Upper lobe of right lung (tissue), 1 donor: ENCODE measurements at regions not wholly inside any gene's neighbourhood (a gene's known extent, or its start where the extent isn't known, plus 50 kb on each side); places are given as distances from the start of the nearest gene placed in this dataset.

Experiments used
- ATAC-seq: fragments of 200-7000 bp; cut with Tn5 transposase; one replicate; pipeline ENCODE4 v1.9.1; 2020; ENCODE audit warnings: mild to moderate bottlenecking, moderate library complexity
- DNase-seq: peaks from one replicate; pipeline ENCODE4 v3.0.0-alpha.2; 2020
- H3K27ac ChIP-seq: fragments of 200-600 bp; one replicate; pipeline ENCODE4 v1.8.0; 2022
- H3K27me3 ChIP-seq: fragments of 200-600 bp; one replicate; pipeline ENCODE4 v1.8.0; 2022; ENCODE audit warnings: mild to moderate bottlenecking
- H3K36me3 ChIP-seq: fragments of 200-600 bp; one replicate; pipeline ENCODE4 v1.8.0; 2022
- H3K4me1 ChIP-seq: fragments of 200-600 bp; one replicate; pipeline ENCODE4 v1.8.0; 2022
- H3K4me3 ChIP-seq: fragments of 200-600 bp; one replicate; pipeline ENCODE4 v1.8.0; 2022; ENCODE audit warnings: mild to moderate bottlenecking
- H3K9me3 ChIP-seq: fragments of 200-600 bp; one replicate; pipeline ENCODE4 v1.8.0; 2022
- CTCF ChIP-seq: fragments of 200-600 bp; IDR thresholded peaks from one replicate; pipeline ENCODE4 v1.8.0; 2022; ENCODE audit warnings: antibody characterized with exemption
- intact Hi-C: fragments of 100-400 bp; cut with DNase I; formaldehyde crosslinking; loops from one replicate; pipeline ENCODE4 v1.11.0; 2022
- donor health status: DM: no; HTN: yes; CAD: no; lungs with severe emphysema.

- DNase-seq (no peak), ATAC-seq (no peak)
- H3K9me3 ChIP-seq, result no peaks in the 10 kb centered on the region
- no peaks in the 10 kb centered on the region for H3K27me3 ChIP-seq
- no peak for TF ChIP-seq CTCF
- no peak overlapping the region for H3K27ac ChIP-seq
- no peak overlapping the region for H3K4me3 ChIP-seq
- H3K36me3 ChIP-seq, result no peaks in the 10 kb centered on the region
- H3K4me1 ChIP-seq, result no peaks in the 10 kb centered on the region
- intact Hi-C loops, result no loop called here
Observed at GRCh38 chr3:28646435-28646834, 297.8 kb upstream of the AZI2 start.

- TF ChIP-seq CTCF, result no peak
- Histone ChIP-seq H3K4me3 (no peak overlapping the region), H3K4me1 (no peaks in the 10 kb centered on the region), H3K36me3 (no peaks in the 10 kb centered on the region), H3K27me3 (no peaks in the 10 kb centered on the region), H3K9me3 (no peaks in the 10 kb centered on the region), H3K27ac (no peak overlapping the region)
- DNase-seq, result no peak
- no peak for ATAC-seq
- intact Hi-C loops, result no loop called here
Observed at GRCh38 chr3:28649266-28649665, 300.6 kb upstream of the AZI2 start.

GRCh38 chr3:28651159-28651558 is 302.5 kb upstream of the AZI2 start:
- intact Hi-C loops, result no loop called here
- no peak overlapping the region for H3K27ac ChIP-seq
- H3K27me3 ChIP-seq, result no peaks in the 10 kb centered on the region
- no peak for DNase-seq
- no peaks in the 10 kb centered on the region for H3K4me1 ChIP-seq
- no peak overlapping the region for H3K4me3 ChIP-seq
- H3K9me3 ChIP-seq, result no peaks in the 10 kb centered on the region
- no peak for TF ChIP-seq CTCF
- no peaks in the 10 kb centered on the region for H3K36me3 ChIP-seq
- ATAC-seq, result no peak

- Histone ChIP-seq H3K4me3 (no peak overlapping the region), H3K4me1 (peaks cover 10% of the 10 kb centered on the region), H3K36me3 (no peaks in the 10 kb centered on the region), H3K27me3 (no peaks in the 10 kb centered on the region), H3K9me3 (no peaks in the 10 kb centered on the region), H3K27ac (no peak overlapping the region)
- no peak for TF ChIP-seq CTCF
- intact Hi-C loops, result no loop called here
- DNase-seq (no peak), ATAC-seq (no peak)
Observed at GRCh38 chr3:28664123-28664522, 315.5 kb upstream of the AZI2 start.

GRCh38 chr3:28667646-28668621 is 319.3 kb upstream of the AZI2 start:
- peak; percentile 96 for ATAC-seq
- H3K36me3 ChIP-seq, result no peaks in the 10 kb centered on the region
- peaks cover 10% of the 10 kb centered on the region for H3K4me1 ChIP-seq
- H3K27ac ChIP-seq, result no peak overlapping the region
- H3K4me3 ChIP-seq, result no peak overlapping the region
- intact Hi-C loops, result no loop called here
- peak; percentile 83 for TF ChIP-seq CTCF
- no peaks in the 10 kb centered on the region for H3K27me3 ChIP-seq
- no peak for DNase-seq
- no peaks in the 10 kb centered on the region for H3K9me3 ChIP-seq
